ENCODE measurements at regions not wholly inside any gene's neighbourhood (a gene's known extent, or its start where the extent isn't known, plus 50 kb on each side); places are given as distances from the start of the nearest gene placed in this dataset.

- H3K9me3 ChIP-seq (ENCODE audit: insufficient read depth, low read length, severe bottlenecking): no peaks in the 10 kb centered on the region
- no peak overlapping the region for H3K4me3 ChIP-seq (ENCODE audit: low read depth in 1 of 2, low read length in 2 of 2)
- H3K27ac ChIP-seq (ENCODE audit: low read length): no peak overlapping the region
- no peaks in the 10 kb centered on the region for H4K20me1 ChIP-seq (ENCODE audit: insufficient read depth, low read length)
- DNase-seq: no peak
- H2AFZ ChIP-seq (ENCODE audit: low read depth, low read length): no peak overlapping the region
- H3K9ac ChIP-seq (ENCODE audit: low read depth, low read length): no peak overlapping the region
- no peaks in the 10 kb centered on the region for H3K36me3 ChIP-seq (ENCODE audit: insufficient read depth, low read length)
- TF ChIP-seq, protein P1, sequence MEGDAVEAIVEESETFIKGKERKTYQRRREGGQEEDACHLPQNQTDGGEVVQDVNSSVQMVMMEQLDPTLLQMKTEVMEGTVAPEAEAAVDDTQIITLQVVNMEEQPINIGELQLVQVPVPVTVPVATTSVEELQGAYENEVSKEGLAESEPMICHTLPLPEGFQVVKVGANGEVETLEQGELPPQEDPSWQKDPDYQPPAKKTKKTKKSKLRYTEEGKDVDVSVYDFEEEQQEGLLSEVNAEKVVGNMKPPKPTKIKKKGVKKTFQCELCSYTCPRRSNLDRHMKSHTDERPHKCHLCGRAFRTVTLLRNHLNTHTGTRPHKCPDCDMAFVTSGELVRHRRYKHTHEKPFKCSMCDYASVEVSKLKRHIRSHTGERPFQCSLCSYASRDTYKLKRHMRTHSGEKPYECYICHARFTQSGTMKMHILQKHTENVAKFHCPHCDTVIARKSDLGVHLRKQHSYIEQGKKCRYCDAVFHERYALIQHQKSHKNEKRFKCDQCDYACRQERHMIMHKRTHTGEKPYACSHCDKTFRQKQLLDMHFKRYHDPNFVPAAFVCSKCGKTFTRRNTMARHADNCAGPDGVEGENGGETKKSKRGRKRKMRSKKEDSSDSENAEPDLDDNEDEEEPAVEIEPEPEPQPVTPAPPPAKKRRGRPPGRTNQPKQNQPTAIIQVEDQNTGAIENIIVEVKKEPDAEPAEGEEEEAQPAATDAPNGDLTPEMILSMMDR (IDR thresholded peaks at IDR 0.05; ENCODE audit: borderline replicate concordance, extremely low read depth, low read length, poor library complexity, severe bottlenecking): no peak
- no peak for TF ChIP-seq EZH2 (IDR thresholded peaks at IDR 0.05; ENCODE audit: borderline replicate concordance, low read depth, low read length, severe bottlenecking)
- H3K4me2 ChIP-seq (ENCODE audit: insufficient read depth, low read length): no peak overlapping the region
- no peaks in the 10 kb centered on the region for H3K4me1 ChIP-seq (ENCODE audit: insufficient read depth, low read length)
- no peaks in the 10 kb centered on the region for H3K27me3 ChIP-seq (ENCODE audit: insufficient read depth, low read length, poor library complexity)
- ATAC-seq (ENCODE audit: insufficient read depth, low read depth): no peak
- H3K79me2 ChIP-seq (ENCODE audit: insufficient read depth, low read length): no peaks in the 10 kb centered on the region
Observed at GRCh38 chr2:5824126-5824525, 131.9 kb downstream of the SOX11 start.

- H3K4me1 ChIP-seq (ENCODE audit: insufficient read depth, low read length): no peaks in the 10 kb centered on the region
- no peak overlapping the region for H2AFZ ChIP-seq (ENCODE audit: low read depth, low read length)
- TF ChIP-seq EZH2 (IDR thresholded peaks at IDR 0.05; ENCODE audit: borderline replicate concordance, low read depth, low read length, severe bottlenecking): no peak
- TF ChIP-seq, protein P1 (IDR thresholded peaks at IDR 0.05; ENCODE audit: borderline replicate concordance, extremely low read depth, low read length, poor library complexity, severe bottlenecking): no peak
- H3K27ac ChIP-seq (ENCODE audit: low read length): no peak overlapping the region
- DNase-seq: no peak
- H3K27me3 ChIP-seq (ENCODE audit: insufficient read depth, low read length, poor library complexity): no peaks in the 10 kb centered on the region
- no peak overlapping the region for H3K4me2 ChIP-seq (ENCODE audit: insufficient read depth, low read length)
- H3K9me3 ChIP-seq (ENCODE audit: insufficient read depth, low read length, severe bottlenecking): no peaks in the 10 kb centered on the region
- ATAC-seq (ENCODE audit: insufficient read depth, low read depth): no peak
- H3K79me2 ChIP-seq (ENCODE audit: insufficient read depth, low read length): no peaks in the 10 kb centered on the region
- H4K20me1 ChIP-seq (ENCODE audit: insufficient read depth, low read length): no peaks in the 10 kb centered on the region
- H3K4me3 ChIP-seq (ENCODE audit: low read depth in 1 of 2, low read length in 2 of 2): no peak overlapping the region
- H3K9ac ChIP-seq (ENCODE audit: low read depth, low read length): no peak overlapping the region
- H3K36me3 ChIP-seq (ENCODE audit: insufficient read depth, low read length): no peaks in the 10 kb centered on the region
Observed at GRCh38 chr2:5825686-5826085, 133.5 kb downstream of the SOX11 start.

DNA sequence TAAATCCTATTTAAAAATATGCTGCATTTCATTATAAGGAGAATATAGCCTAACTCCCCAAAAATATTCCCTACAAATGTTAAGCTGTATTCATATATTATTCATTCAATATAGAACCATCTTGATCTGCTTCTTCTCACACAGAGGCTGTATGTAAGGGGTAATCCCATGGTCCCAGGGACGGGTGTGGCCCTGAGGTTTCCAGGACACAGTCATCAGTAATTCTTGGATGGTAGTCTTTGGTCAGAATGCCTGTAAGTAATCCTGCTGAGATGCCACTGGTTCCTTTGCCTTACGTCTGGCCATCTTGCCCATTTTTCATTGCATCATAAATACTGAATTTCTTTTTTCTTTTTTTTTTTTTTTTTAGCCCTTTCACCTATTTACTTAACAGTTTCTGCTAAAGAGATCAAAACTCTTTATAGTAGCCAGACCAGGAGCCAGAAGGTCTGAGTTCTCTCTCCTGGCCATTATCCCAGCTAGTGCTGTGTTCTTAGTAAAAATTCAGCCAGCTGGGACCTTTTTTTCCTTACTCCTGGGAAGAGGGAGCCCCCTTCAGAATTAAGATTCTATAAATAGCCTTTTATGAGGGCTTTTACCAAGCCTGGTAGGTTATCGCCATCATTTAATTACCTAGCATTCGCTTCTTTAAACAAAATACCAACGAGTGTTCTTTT is 134.9 kb downstream of the SOX11 start:
- H3K27me3 ChIP-seq (ENCODE audit: insufficient read depth, low read length, poor library complexity): no peaks in the 10 kb centered on the region
- no peaks in the 10 kb centered on the region for H3K36me3 ChIP-seq (ENCODE audit: insufficient read depth, low read length)
- H3K9ac ChIP-seq (ENCODE audit: low read depth, low read length): no peak overlapping the region
- H3K4me1 ChIP-seq (ENCODE audit: insufficient read depth, low read length): no peaks in the 10 kb centered on the region
- H4K20me1 ChIP-seq (ENCODE audit: insufficient read depth, low read length): no peaks in the 10 kb centered on the region
- no peak overlapping the region for H3K27ac ChIP-seq (ENCODE audit: low read length)
- ATAC-seq (ENCODE audit: insufficient read depth, low read depth) (no peak), DNase-seq (no peak)
- no peak overlapping the region for H2AFZ ChIP-seq (ENCODE audit: low read depth, low read length)
- no peak overlapping the region for H3K4me2 ChIP-seq (ENCODE audit: insufficient read depth, low read length)
- H3K9me3 ChIP-seq (ENCODE audit: insufficient read depth, low read length, severe bottlenecking): no peaks in the 10 kb centered on the region
- TF ChIP-seq, protein P1 (IDR thresholded peaks at IDR 0.05; ENCODE audit: borderline replicate concordance, extremely low read depth, low read length, poor library complexity, severe bottlenecking): no peak
- TF ChIP-seq EZH2 (IDR thresholded peaks at IDR 0.05; ENCODE audit: borderline replicate concordance, low read depth, low read length, severe bottlenecking): no peak
- H3K79me2 ChIP-seq (ENCODE audit: insufficient read depth, low read length): no peaks in the 10 kb centered on the region
- no peak overlapping the region for H3K4me3 ChIP-seq (ENCODE audit: low read depth in 1 of 2, low read length in 2 of 2)
